IPS-NIHi7 (cell line): ENCODE measurements at regions not wholly inside any gene's neighbourhood (a gene's known extent, or its start where the extent isn't known, plus 50 kb on each side); places are given as distances from the start of the nearest gene placed in this dataset.

Experiments used
- DNase-seq: peaks from one replicate; pipeline ENCODE4 v3.0.0; 2012; ENCODE audit warnings: mixed read lengths; ENCODE audit errors: extremely low spot score

GRCh38 chr2:7887441-7887840, 794.4 kb upstream of the ID2 start:
- no peak for DNase-seq

- no peak for DNase-seq
Measured at GRCh38 chr2:7888876-7889275, 793.0 kb upstream of the ID2 start.

GRCh38 chr2:7891312-7891711, 790.5 kb upstream of the ID2 start:
- peak; percentile 46 for DNase-seq

GRCh38 chr2:7895289-7895688, 786.6 kb upstream of the ID2 start:
- no peak for DNase-seq

GRCh38 chr2:7896940-7897487, 784.8 kb upstream of the ID2 start:
- DNase-seq: no peak

GRCh38 chr2:7899241-7899640, 782.6 kb upstream of the ID2 start:
- no peak for DNase-seq

- DNase-seq: peak; percentile 28
Measured at GRCh38 chr2:7899923-7900322, 781.9 kb upstream of the ID2 start.

- DNase-seq: no peak
Measured at GRCh38 chr2:7900593-7900992, 781.3 kb upstream of the ID2 start.

GRCh38 chr2:7902251-7902765, 779.5 kb upstream of the ID2 start:
- no peak for DNase-seq

GRCh38 chr2:7904319-7904718, 777.5 kb upstream of the ID2 start:
- DNase-seq: no peak

GRCh38 chr2:7905756-7906155, 776.1 kb upstream of the ID2 start:
- DNase-seq: no peak

- no peak for DNase-seq
Measured at GRCh38 chr2:7906431-7906830, 775.4 kb upstream of the ID2 start.

- no peak for DNase-seq
Measured at GRCh38 chr2:7907041-7907440, 774.8 kb upstream of the ID2 start.

- no peak for DNase-seq
Measured at GRCh38 chr2:7910752-7911151, 771.1 kb upstream of the ID2 start.

- DNase-seq: no peak
Measured at GRCh38 chr2:7911196-7911595, 770.7 kb upstream of the ID2 start.

- DNase-seq: no peak
Measured at GRCh38 chr2:7913974-7914373, 767.9 kb upstream of the ID2 start.

- no peak for DNase-seq
Measured at GRCh38 chr2:7915302-7916091, 766.4 kb upstream of the ID2 start.

GRCh38 chr2:7916670-7917069, 765.2 kb upstream of the ID2 start:
- no peak for DNase-seq

GRCh38 chr2:7919510-7919909, 762.3 kb upstream of the ID2 start:
- DNase-seq: no peak

GRCh38 chr2:7924023-7924762, 757.7 kb upstream of the ID2 start:
- DNase-seq: no peak

- no peak for DNase-seq
Measured at GRCh38 chr2:7925506-7925905, 756.4 kb upstream of the ID2 start.

- DNase-seq: no peak
Measured at GRCh38 chr2:7927691-7928090, 754.2 kb upstream of the ID2 start.

GRCh38 chr2:7929281-7929680, 752.6 kb upstream of the ID2 start:
- DNase-seq: no peak
